K562 (cell line): ENCODE measurements at regions not wholly inside any gene's neighbourhood (a gene's known extent, or its start where the extent isn't known, plus 50 kb on each side); places are given as distances from the start of the nearest gene placed in this dataset.
"Not testable (repeated sequence)": the region's sequence is repeated elsewhere in the genome, so short reads cannot be mapped to it uniquely, and the experiment has no call there.

ENCODE experiments used
- ATAC-seq: fragments of 200-7000 bp; cut with Tn5 transposase; 3 replicates; pipeline ENCODE4 v1.9.1; 2020; ENCODE audit warnings: moderate library complexity
- BruUV-seq: library from RNA; stranded (reverse); fragments of 400-500 nt; replicated peaks from 2 replicates; lab custom pipeline; 2021; lab: Mats Ljungman, UMichigan
- CTCF ChIA-PET: fragments of 300-600 bp; formaldehyde crosslinking; extraction: SDS; loops from one replicate; lab custom pipeline; 2021; ENCODE audit warnings: low intra/inter-chr PET ratio; lab: Yijun Ruan, JAX
- POLR2A ChIA-PET: fragments of 300-600, 350-650 bp; sonication (Branson Sonifier 250); formaldehyde crosslinking; extraction: SDS; loops from one replicate; lab custom pipeline; 2021; ENCODE audit warnings: antibody characterized with exemption, inconsistent platforms; lab: Yijun Ruan, JAX
- DNase-seq, 4 experiments: peaks; one replicate each; pipeline versions ENCODE4 v3.0.0 to v3.0.0-alpha.2; 2011 to 2018; ENCODE audit warnings: low spot score in 3 of 4, mixed read lengths in 3 of 4; ENCODE audit errors: extremely low read depth in 1 of 4
- FAIRE-seq: peaks from 2 replicates; lab custom pipeline; 2011; peaks lifted over from hg19 to GRCh38; lab: Jason Lieb, UNC
- H2AFZ ChIP-seq: 2 replicates; pipeline ENCODE4 v1.6.0; 2011; ENCODE audit warnings: low read depth, low read length, control low read depth, inconsistent platforms
- H3K27ac ChIP-seq: fragments of 200-600 bp; 3 replicates; pipeline ENCODE4 v1.8.0; 2011; ENCODE audit warnings: low read depth, mild to moderate bottlenecking, control low read depth, inconsistent platforms, low read length, moderate library complexity, mixed read lengths; ENCODE audit errors: extremely low read depth
- H3K27me3 ChIP-seq, 2 experiments: fragments of 300-600 bp in 1 of 2; 2 replicates in 1 of 2; 3 replicates in 1 of 2; pipeline versions ENCODE4 v1.6.0 to v1.8.0; 2011; ENCODE audit warnings: inconsistent platforms in 2 of 2, low read length in 2 of 2, mild to moderate bottlenecking in 1 of 2, mixed read lengths in 1 of 2, moderate library complexity in 1 of 2; ENCODE audit not compliant: control insufficient read depth in 2 of 2, insufficient read depth in 2 of 2
- H3K36me3 ChIP-seq: fragments of 300-600 bp; 3 replicates; pipeline ENCODE4 v1.8.0; 2011; ENCODE audit warnings: mild to moderate bottlenecking, low read length, inconsistent platforms; ENCODE audit not compliant: control insufficient read depth, insufficient read depth
- H3K4me1 ChIP-seq, 2 experiments: fragments of 200-600 bp in 1 of 2; replicated peaks in 1 of 2; 2 replicates in 1 of 2; 3 replicates in 1 of 2; pipeline versions ENCODE4 v1.5.1 to v1.8.0; 2011; ENCODE audit warnings: inconsistent platforms in 2 of 2, low read length in 2 of 2, mild to moderate bottlenecking in 1 of 2, mixed read lengths in 1 of 2, moderate library complexity in 1 of 2; ENCODE audit not compliant: control insufficient read depth in 2 of 2, insufficient read depth in 2 of 2
- H3K4me2 ChIP-seq: 2 replicates; pipeline ENCODE4 v1.6.1; 2011; ENCODE audit warnings: low read length, control low read depth, inconsistent platforms, mixed read lengths; ENCODE audit not compliant: insufficient read depth
- H3K4me3 ChIP-seq: fragments of 200-600 bp; sonication (generic), shearing (Covaris generic); 2 replicates; pipeline ENCODE4 v1.5.1; 2016; ENCODE audit warnings: control low read depth, inconsistent platforms
- H3K79me2 ChIP-seq: fragments of 200-600 bp; 3 replicates; pipeline ENCODE4 v1.8.0; 2011; ENCODE audit warnings: low read length, inconsistent platforms; ENCODE audit not compliant: control insufficient read depth, insufficient read depth
- H3K9ac ChIP-seq, 2 experiments: 2 replicates each; pipeline versions ENCODE4 v1.6.0 to v1.6.1; 2011; ENCODE audit warnings: low read depth in 2 of 2, low read length in 2 of 2, control low read depth in 1 of 2, inconsistent platforms in 1 of 2, mild to moderate bottlenecking in 1 of 2, mixed read lengths in 1 of 2; ENCODE audit not compliant: insufficient read depth in 1 of 2
- H3K9me1 ChIP-seq: one replicate; pipeline ENCODE4 v1.6.0; 2011; ENCODE audit warnings: inconsistent platforms, mild to moderate bottlenecking, low read length, moderate library complexity; ENCODE audit not compliant: control insufficient read depth, insufficient read depth
- H3K9me3 ChIP-seq: replicated peaks from 2 replicates; pipeline ENCODE4 v1.5.1; 2011; ENCODE audit warnings: low read depth, low read length, inconsistent platforms; ENCODE audit not compliant: control insufficient read depth, insufficient read depth
- H4K20me1 ChIP-seq: replicated peaks from 2 replicates; pipeline ENCODE4 v1.6.1; 2011; ENCODE audit warnings: low read length, inconsistent platforms, mixed read lengths; ENCODE audit not compliant: control insufficient read depth, insufficient read depth
- WGBS: fragments of 100-300 bp; shearing (Covaris generic); methylation state at CpG from one replicate; pipeline ENCODE4 v1.1.6; 2016; ENCODE audit warnings: low coverage, mixed read lengths; ENCODE audit not compliant: insufficient coverage; ENCODE audit errors: missing lambda C conversion rate; 5-methylcytosine and 5-hydroxymethylcytosine counted together
- in situ Hi-C: fragments of 300-500 bp; cut with MboI; formaldehyde crosslinking; loops from 4 replicates; pipeline ENCODE4 v1.15.0; 2018; ENCODE audit warnings: inconsistent platforms, mixed read lengths
- intact Hi-C: fragments of 100-400 bp; cut with micrococcal nuclease; formaldehyde crosslinking; loops from 2 replicates; pipeline ENCODE4 v1.14.2; 2022
- TF ChIP-seq, protein P1 (sequence below): sonication (generic); formaldehyde crosslinking; IDR thresholded peaks from 2 replicates; pipeline ENCODE4 v1.8.0; 2022; ENCODE audit warnings: mild to moderate bottlenecking, missing genetic modification reagents

DNA sequence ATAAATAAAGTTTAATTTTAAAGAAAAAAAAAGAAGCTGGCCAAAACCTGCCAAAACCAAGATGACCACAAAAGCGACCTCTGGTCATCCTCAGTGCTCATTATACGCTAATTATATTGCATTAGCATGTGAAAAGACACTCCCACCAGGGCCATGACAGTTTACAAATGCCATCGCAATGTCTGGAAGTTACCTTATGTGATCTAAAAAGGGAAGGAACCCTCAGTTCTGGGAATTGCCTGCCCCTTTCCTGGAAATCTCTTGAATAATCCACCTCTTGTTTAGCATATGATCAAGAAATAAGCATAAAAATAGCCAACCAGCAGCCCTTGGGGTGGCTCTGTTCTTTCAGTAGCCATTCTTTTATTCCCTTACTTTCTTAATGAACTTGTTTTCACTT lies 178.3 kb upstream of the MAP1B start:
- no peak for FAIRE-seq
- intact Hi-C loops: no loop called here
- H3K4me1 ChIP-seq: peaks cover 0 to 13% of the 10 kb centered on the region in 2 experiments; a peak in 4 of 5 replicates
- H3K9me1 ChIP-seq: no peaks in the 10 kb centered on the region
- no TSS peak for BruUV-seq
- TF ChIP-seq, protein P1, sequence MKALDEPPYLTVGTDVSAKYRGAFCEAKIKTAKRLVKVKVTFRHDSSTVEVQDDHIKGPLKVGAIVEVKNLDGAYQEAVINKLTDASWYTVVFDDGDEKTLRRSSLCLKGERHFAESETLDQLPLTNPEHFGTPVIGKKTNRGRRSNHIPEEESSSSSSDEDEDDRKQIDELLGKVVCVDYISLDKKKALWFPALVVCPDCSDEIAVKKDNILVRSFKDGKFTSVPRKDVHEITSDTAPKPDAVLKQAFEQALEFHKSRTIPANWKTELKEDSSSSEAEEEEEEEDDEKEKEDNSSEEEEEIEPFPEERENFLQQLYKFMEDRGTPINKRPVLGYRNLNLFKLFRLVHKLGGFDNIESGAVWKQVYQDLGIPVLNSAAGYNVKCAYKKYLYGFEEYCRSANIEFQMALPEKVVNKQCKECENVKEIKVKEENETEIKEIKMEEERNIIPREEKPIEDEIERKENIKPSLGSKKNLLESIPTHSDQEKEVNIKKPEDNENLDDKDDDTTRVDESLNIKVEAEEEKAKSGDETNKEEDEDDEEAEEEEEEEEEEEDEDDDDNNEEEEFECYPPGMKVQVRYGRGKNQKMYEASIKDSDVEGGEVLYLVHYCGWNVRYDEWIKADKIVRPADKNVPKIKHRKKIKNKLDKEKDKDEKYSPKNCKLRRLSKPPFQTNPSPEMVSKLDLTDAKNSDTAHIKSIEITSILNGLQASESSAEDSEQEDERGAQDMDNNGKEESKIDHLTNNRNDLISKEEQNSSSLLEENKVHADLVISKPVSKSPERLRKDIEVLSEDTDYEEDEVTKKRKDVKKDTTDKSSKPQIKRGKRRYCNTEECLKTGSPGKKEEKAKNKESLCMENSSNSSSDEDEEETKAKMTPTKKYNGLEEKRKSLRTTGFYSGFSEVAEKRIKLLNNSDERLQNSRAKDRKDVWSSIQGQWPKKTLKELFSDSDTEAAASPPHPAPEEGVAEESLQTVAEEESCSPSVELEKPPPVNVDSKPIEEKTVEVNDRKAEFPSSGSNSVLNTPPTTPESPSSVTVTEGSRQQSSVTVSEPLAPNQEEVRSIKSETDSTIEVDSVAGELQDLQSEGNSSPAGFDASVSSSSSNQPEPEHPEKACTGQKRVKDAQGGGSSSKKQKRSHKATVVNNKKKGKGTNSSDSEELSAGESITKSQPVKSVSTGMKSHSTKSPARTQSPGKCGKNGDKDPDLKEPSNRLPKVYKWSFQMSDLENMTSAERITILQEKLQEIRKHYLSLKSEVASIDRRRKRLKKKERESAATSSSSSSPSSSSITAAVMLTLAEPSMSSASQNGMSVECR (CRISPR knock-in tag): no peak
- H3K9me3 ChIP-seq: no peaks in the 10 kb centered on the region
- CTCF ChIA-PET: no interaction called here
- DNase-seq: no peak
- no peak overlapping the region for H3K4me3 ChIP-seq
- no peaks in the 10 kb centered on the region for H3K36me3 ChIP-seq
- no peak overlapping the region for H3K27ac ChIP-seq
- in situ Hi-C loops: no loop called here
- WGBS: 0% methylated on average over 3 of the region's 3 CpGs
- no peak for ATAC-seq
- H4K20me1 ChIP-seq: no peaks in the 10 kb centered on the region
- H3K4me2 ChIP-seq: no peak overlapping the region
- H3K79me2 ChIP-seq: no peaks in the 10 kb centered on the region
- H2AFZ ChIP-seq: no peak overlapping the region
- H3K9ac ChIP-seq: no peak overlapping the region
- POLR2A ChIA-PET: no interaction called here
- no peaks in the 10 kb centered on the region for H3K27me3 ChIP-seq

DNA sequence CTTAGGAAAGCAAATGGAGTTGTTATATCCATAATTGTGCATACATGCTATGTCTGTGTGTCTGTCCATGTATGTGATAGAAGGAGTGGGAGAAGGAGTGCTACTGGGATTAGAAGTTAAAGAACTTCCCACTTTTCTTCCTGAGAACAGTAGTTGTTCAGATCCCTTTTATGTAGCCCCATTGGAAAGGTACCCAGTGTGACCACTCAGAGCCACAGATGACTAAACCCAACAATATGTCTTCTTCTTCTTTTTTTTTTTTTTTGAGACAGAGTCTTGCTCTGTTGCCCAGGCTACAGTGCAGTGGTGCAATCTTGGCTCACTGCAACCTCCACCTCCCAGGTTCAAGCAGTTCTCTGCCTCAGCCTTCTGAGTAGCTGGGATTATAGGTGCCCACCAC lies 176.7 kb upstream of the MAP1B start:
- in situ Hi-C loops, FAIRE-seq, BruUV-seq, H2AFZ ChIP-seq, H4K20me1 ChIP-seq, H3K4me2 ChIP-seq, ATAC-seq, H3K27ac ChIP-seq, H3K4me3 ChIP-seq, POLR2A ChIA-PET, CTCF ChIA-PET, H3K9ac ChIP-seq, H3K9me1 ChIP-seq, H3K36me3 ChIP-seq, intact Hi-C loops, H3K27me3 ChIP-seq, DNase-seq, H3K9me3 ChIP-seq, H3K79me2 ChIP-seq: not testable (repeated sequence)
- peaks cover 0 to 13% of the 10 kb centered on the region in 2 experiments; a peak in 4 of 5 replicates for H3K4me1 ChIP-seq
